WTC11 (cell line): ENCODE measurements at regions not wholly inside any gene's neighbourhood (a gene's known extent, or its start where the extent isn't known, plus 50 kb on each side); places are given as distances from the start of the nearest gene placed in this dataset.

Source experiments
- ATAC-seq: fragments of 200-7000 bp; cut with Tn5 transposase; 2 replicates; pipeline ENCODE4 v1.10.0; 2021; ENCODE audit warnings: mild to moderate bottlenecking, moderate library complexity
- CTCF ChIA-PET: fragments of 300-600 bp; sonication (Branson Sonifier 250); formaldehyde crosslinking; loops from one replicate; lab custom pipeline; 2021; ENCODE audit warnings: antibody characterized with exemption; lab: Charles Lee
- POLR2A ChIA-PET: fragments of 350-600 bp; sonication (Branson Sonifier 250); formaldehyde crosslinking; loops from one replicate; lab custom pipeline; 2021; ENCODE audit warnings: antibody characterized with exemption; lab: Charles Lee
- DNase-seq: peaks from one replicate; pipeline ENCODE4 v3.0.0; 2021; ENCODE audit warnings: low spot score
- H3K27ac Mint-ChIP-seq: 2 replicates; pipeline ENCODE4 v1.8.0; 2021; ENCODE audit warnings: mixed read lengths
- H3K27me3 Mint-ChIP-seq: 2 replicates; pipeline ENCODE4 v1.8.0; 2021; ENCODE audit warnings: low read depth, mild to moderate bottlenecking, moderate library complexity, mixed read lengths
- H3K36me3 Mint-ChIP-seq: 2 replicates; pipeline ENCODE4 v1.8.0; 2021; ENCODE audit warnings: mixed read lengths
- H3K4me1 Mint-ChIP-seq: 2 replicates; pipeline ENCODE4 v1.8.0; 2022; ENCODE audit warnings: mixed read lengths
- H3K4me3 Mint-ChIP-seq: 2 replicates; pipeline ENCODE4 v1.8.0; 2021; ENCODE audit warnings: mild to moderate bottlenecking, moderate library complexity, mixed read lengths
- H3K9me3 Mint-ChIP-seq: 2 replicates; pipeline ENCODE4 v1.8.0; 2021; ENCODE audit warnings: mixed read lengths
- CBFB ChIP-seq: sonication (generic); formaldehyde crosslinking; IDR thresholded peaks from 2 replicates; pipeline ENCODE4 v1.8.1; 2022; ENCODE audit warnings: mild to moderate bottlenecking, low read depth, missing genetic modification reagents
- ELF4 ChIP-seq: sonication (generic); formaldehyde crosslinking; IDR thresholded peaks from 2 replicates; pipeline ENCODE4 v1.8.1; 2022; ENCODE audit warnings: low read depth, mild to moderate bottlenecking, moderate library complexity, missing genetic modification reagents
- FOXK1 ChIP-seq: sonication (generic); formaldehyde crosslinking; IDR thresholded peaks from 2 replicates; pipeline ENCODE4 v1.8.0; 2022; ENCODE audit warnings: mild to moderate bottlenecking, moderate library complexity, missing genetic modification reagents
- FOXP1 ChIP-seq: sonication (generic); formaldehyde crosslinking; IDR thresholded peaks from 2 replicates; pipeline ENCODE4 v1.8.0; 2022; ENCODE audit warnings: missing genetic modification reagents, mild to moderate bottlenecking, moderate library complexity, borderline replicate concordance
- GRHL2 ChIP-seq: fragments of 250-450 bp; sonication (Bioruptor Pico); IDR thresholded peaks from 2 replicates; pipeline ENCODE4 v1.8.0; 2022; ENCODE audit warnings: mild to moderate bottlenecking, moderate library complexity; ENCODE audit not compliant: insufficient replicate concordance, severe bottlenecking
- GTF2I ChIP-seq: fragments of 250-450 bp; sonication (Bioruptor Pico); conservative IDR thresholded peaks from 2 replicates; pipeline ENCODE4 v1.4.0; 2021; ENCODE audit warnings: mild to moderate bottlenecking
- HMGA2 ChIP-seq: fragments of 250-450 bp; sonication (Bioruptor Pico); IDR thresholded peaks from 2 replicates; pipeline ENCODE4 v1.4.0; 2021; ENCODE audit warnings: mild to moderate bottlenecking, moderate library complexity
- NFE2L1 ChIP-seq: sonication (generic); formaldehyde crosslinking; IDR thresholded peaks from 2 replicates; pipeline ENCODE4 v1.8.1; 2023; ENCODE audit warnings: missing genetic modification reagents
- NR1H2 ChIP-seq: sonication (generic); formaldehyde crosslinking; IDR thresholded peaks from 2 replicates; pipeline ENCODE4 v1.9.0; 2021; ENCODE audit warnings: mild to moderate bottlenecking, moderate library complexity, missing genetic modification reagents
- PREB ChIP-seq: sonication (generic); formaldehyde crosslinking; IDR thresholded peaks from 2 replicates; pipeline ENCODE4 v1.8.1; 2022; ENCODE audit warnings: mild to moderate bottlenecking, missing genetic modification reagents, moderate library complexity, borderline replicate concordance
- PRRX2 ChIP-seq: fragments of 250-450 bp; sonication (Bioruptor Pico); IDR thresholded peaks from 2 replicates; pipeline ENCODE4 v1.8.0; 2021; ENCODE audit warnings: mild to moderate bottlenecking
- RORB ChIP-seq: fragments of 250-450 bp; sonication (Bioruptor Pico); IDR thresholded peaks from 2 replicates; pipeline ENCODE4 v1.9.0; 2021; ENCODE audit warnings: mild to moderate bottlenecking
- SMAD3 ChIP-seq: sonication (generic); formaldehyde crosslinking; IDR thresholded peaks from 2 replicates; pipeline ENCODE4 v1.8.0; 2022; ENCODE audit warnings: missing genetic modification reagents, mild to moderate bottlenecking, borderline replicate concordance
- TCF7 ChIP-seq: sonication (generic); formaldehyde crosslinking; IDR thresholded peaks from 2 replicates; pipeline ENCODE4 v1.8.0; 2022; ENCODE audit warnings: mild to moderate bottlenecking, low read depth, missing genetic modification reagents, moderate library complexity
- TP53 ChIP-seq: sonication (generic); formaldehyde crosslinking; IDR thresholded peaks from 2 replicates; pipeline ENCODE4 v1.8.1; 2023; ENCODE audit warnings: mild to moderate bottlenecking, missing genetic modification reagents
- ZNF219 ChIP-seq: sonication (generic); formaldehyde crosslinking; IDR thresholded peaks from 2 replicates; pipeline ENCODE4 v1.8.0; 2023; ENCODE audit warnings: missing genetic modification reagents, mild to moderate bottlenecking, borderline replicate concordance
- ZNF396 ChIP-seq: fragments of 250-450 bp; sonication (Bioruptor Pico); IDR thresholded peaks from 2 replicates; pipeline ENCODE4 v1.8.0; 2021; ENCODE audit warnings: mild to moderate bottlenecking, moderate library complexity, borderline replicate concordance
- ZNF425 ChIP-seq: fragments of 250-450 bp; sonication (Bioruptor Pico); conservative IDR thresholded peaks from 2 replicates; pipeline ENCODE4 v1.9.0; 2021; ENCODE audit warnings: mild to moderate bottlenecking
- TF ChIP-seq, protein P1 (sequence below): sonication (generic); formaldehyde crosslinking; IDR thresholded peaks from 2 replicates; pipeline ENCODE4 v1.8.1; 2022; ENCODE audit warnings: low read depth, mild to moderate bottlenecking, moderate library complexity, missing genetic modification reagents, borderline replicate concordance
- TF ChIP-seq, protein P2 (sequence below): sonication (generic); formaldehyde crosslinking; IDR thresholded peaks from 2 replicates; pipeline ENCODE4 v1.8.0; 2023; ENCODE audit warnings: mild to moderate bottlenecking, missing genetic modification reagents

GRCh38 chr9:82263619-82264018 is 275.0 kb downstream of the SPATA31D1 start:
- CTCF ChIA-PET = no interaction called here
- DNase-seq (no peak), ATAC-seq (no peak)
- peaks cover 7% of the 10 kb centered on the region for H3K4me1 Mint-ChIP-seq
- H3K27me3 Mint-ChIP-seq = no peaks in the 10 kb centered on the region
- POLR2A ChIA-PET = no interaction called here
- no peak overlapping the region for H3K4me3 Mint-ChIP-seq
- H3K27ac Mint-ChIP-seq = no peak overlapping the region
- TF ChIP-seq PREB (no peak), ZNF219 (no peak), PRRX2 (no peak), TP53 (CRISPR knock-in tag) (no peak), HMGA2 (CRISPR knock-in tag) (no peak), SMAD3 (CRISPR knock-in tag) (no peak), GRHL2 (no peak)
- TF ChIP-seq, protein P1, sequence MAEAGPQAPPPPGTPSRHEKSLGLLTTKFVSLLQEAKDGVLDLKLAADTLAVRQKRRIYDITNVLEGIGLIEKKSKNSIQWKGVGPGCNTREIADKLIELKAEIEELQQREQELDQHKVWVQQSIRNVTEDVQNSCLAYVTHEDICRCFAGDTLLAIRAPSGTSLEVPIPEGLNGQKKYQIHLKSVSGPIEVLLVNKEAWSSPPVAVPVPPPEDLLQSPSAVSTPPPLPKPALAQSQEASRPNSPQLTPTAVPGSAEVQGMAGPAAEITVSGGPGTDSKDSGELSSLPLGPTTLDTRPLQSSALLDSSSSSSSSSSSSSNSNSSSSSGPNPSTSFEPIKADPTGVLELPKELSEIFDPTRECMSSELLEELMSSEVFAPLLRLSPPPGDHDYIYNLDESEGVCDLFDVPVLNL (CRISPR knock-in tag) = no peak
- TF ChIP-seq, protein P2, sequence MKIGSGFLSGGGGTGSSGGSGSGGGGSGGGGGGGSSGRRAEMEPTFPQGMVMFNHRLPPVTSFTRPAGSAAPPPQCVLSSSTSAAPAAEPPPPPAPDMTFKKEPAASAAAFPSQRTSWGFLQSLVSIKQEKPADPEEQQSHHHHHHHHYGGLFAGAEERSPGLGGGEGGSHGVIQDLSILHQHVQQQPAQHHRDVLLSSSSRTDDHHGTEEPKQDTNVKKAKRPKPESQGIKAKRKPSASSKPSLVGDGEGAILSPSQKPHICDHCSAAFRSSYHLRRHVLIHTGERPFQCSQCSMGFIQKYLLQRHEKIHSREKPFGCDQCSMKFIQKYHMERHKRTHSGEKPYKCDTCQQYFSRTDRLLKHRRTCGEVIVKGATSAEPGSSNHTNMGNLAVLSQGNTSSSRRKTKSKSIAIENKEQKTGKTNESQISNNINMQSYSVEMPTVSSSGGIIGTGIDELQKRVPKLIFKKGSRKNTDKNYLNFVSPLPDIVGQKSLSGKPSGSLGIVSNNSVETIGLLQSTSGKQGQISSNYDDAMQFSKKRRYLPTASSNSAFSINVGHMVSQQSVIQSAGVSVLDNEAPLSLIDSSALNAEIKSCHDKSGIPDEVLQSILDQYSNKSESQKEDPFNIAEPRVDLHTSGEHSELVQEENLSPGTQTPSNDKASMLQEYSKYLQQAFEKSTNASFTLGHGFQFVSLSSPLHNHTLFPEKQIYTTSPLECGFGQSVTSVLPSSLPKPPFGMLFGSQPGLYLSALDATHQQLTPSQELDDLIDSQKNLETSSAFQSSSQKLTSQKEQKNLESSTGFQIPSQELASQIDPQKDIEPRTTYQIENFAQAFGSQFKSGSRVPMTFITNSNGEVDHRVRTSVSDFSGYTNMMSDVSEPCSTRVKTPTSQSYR (CRISPR knock-in tag) = no peak
- H3K36me3 Mint-ChIP-seq = no peaks in the 10 kb centered on the region
- peaks cover 7% of the 10 kb centered on the region for H3K9me3 Mint-ChIP-seq

DNA sequence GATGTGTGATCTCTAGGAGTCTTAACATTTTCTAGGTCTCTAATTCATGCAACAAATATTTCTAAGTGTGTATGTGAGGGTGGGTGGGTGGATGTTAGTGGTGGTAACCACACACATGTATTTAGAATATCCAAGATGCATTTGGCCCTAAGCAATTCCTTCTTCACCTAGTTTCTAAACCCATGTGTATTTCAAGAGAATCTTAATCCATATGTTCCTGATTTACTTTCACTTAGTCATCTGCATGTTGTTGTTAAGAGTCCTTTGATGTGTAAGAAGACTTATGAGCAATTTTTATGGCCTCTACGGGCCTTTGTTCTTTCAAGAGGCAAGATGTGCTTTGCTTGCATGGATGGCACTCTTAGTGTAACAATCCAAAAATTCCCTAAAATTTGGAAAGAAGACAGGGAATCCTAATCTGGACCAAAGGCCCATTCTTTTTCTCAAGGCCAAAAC is 282.6 kb downstream of the SPATA31D1 start:
- H3K27me3 Mint-ChIP-seq = no peaks in the 10 kb centered on the region
- TF ChIP-seq TCF7 (CRISPR knock-in tag) (no peak), FOXK1 (no peak), ZNF396 (no peak), RORB (CRISPR knock-in tag) (no peak), ELF4 (CRISPR knock-in tag) (no peak)
- TF ChIP-seq, protein P1 (CRISPR knock-in tag) = no peak
- H3K36me3 Mint-ChIP-seq = no peaks in the 10 kb centered on the region
- POLR2A ChIA-PET = no interaction called here
- no peaks in the 10 kb centered on the region for H3K9me3 Mint-ChIP-seq
- H3K4me3 Mint-ChIP-seq = no peak overlapping the region
- CTCF ChIA-PET = no interaction called here
- no peak for ATAC-seq
- H3K4me1 Mint-ChIP-seq = peaks cover 11% of the 10 kb centered on the region
- no peak for DNase-seq
- no peak overlapping the region for H3K27ac Mint-ChIP-seq

DNA sequence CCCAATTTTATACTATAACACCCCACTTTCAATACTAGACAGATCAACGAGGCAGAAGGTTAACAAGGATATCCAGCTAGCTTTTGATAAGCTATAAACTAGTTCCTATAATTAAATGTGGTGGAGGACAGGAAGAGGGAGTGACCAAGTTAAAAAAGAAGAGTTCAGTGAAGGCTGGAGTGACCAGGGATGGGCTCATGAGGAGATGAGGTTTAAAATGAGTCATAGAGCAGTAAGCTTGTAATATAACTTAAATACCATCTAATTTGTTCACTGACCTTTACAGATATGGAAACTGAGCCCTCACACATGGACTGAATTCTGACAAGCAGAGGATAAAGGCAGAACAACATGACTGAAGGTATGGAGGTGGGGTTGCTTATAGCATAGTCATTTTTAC is 284.5 kb downstream of the SPATA31D1 start:
- Mint-ChIP-seq H3K4me1 (peaks cover 13% of the 10 kb centered on the region; the same call in 1 of the 2 replicates), H3K27me3 (no peaks in the 10 kb centered on the region), H3K27ac (no peak overlapping the region), H3K9me3 (peaks cover 7% of the 10 kb centered on the region; the same call in 1 of the 2 replicates), H3K36me3 (no peaks in the 10 kb centered on the region), H3K4me3 (no peak overlapping the region)
- DNase-seq = no peak
- CTCF ChIA-PET = no interaction called here
- no peak for ATAC-seq
- POLR2A ChIA-PET = no interaction called here
- TF ChIP-seq FOXK1 = no peak
- no peak for TF ChIP-seq TCF7 (CRISPR knock-in tag)
- TF ChIP-seq SMAD3 (CRISPR knock-in tag) = no peak
- TF ChIP-seq FOXP1 = no peak
- no peak for TF ChIP-seq PREB
- TF ChIP-seq NFE2L1 = no peak
- TF ChIP-seq ZNF425 (CRISPR knock-in tag) = no peak
- TF ChIP-seq GTF2I (CRISPR knock-in tag) = no peak
- no peak for TF ChIP-seq NR1H2 (CRISPR knock-in tag)
- no peak for TF ChIP-seq CBFB (CRISPR knock-in tag)
